ENCODE measurements at regions not wholly inside any gene's neighbourhood (a gene's known extent, or its start where the extent isn't known, plus 50 kb on each side); places are given as distances from the start of the nearest gene placed in this dataset.

GRCh38 chr14:85319998-85320630 is 209.8 kb upstream of the FLRT2 start:
- Mint-ChIP-seq H3K4me3 (no peak overlapping the region), H3K27ac (no peak overlapping the region), H3K4me1 (ENCODE audit: low read depth) (no peaks in the 10 kb centered on the region), H3K27me3 (ENCODE audit: low read depth) (no peaks in the 10 kb centered on the region), H3K9me3 (peaks cover 8 to 10% of the 10 kb centered on the region in 2 donors), H3K36me3 (ENCODE audit: insufficient read depth in 2 of 2) (no peaks in the 10 kb centered on the region)
- DNase-seq (no peak), ATAC-seq (replicated peaks in 1 of 2) (no peak)

DNA sequence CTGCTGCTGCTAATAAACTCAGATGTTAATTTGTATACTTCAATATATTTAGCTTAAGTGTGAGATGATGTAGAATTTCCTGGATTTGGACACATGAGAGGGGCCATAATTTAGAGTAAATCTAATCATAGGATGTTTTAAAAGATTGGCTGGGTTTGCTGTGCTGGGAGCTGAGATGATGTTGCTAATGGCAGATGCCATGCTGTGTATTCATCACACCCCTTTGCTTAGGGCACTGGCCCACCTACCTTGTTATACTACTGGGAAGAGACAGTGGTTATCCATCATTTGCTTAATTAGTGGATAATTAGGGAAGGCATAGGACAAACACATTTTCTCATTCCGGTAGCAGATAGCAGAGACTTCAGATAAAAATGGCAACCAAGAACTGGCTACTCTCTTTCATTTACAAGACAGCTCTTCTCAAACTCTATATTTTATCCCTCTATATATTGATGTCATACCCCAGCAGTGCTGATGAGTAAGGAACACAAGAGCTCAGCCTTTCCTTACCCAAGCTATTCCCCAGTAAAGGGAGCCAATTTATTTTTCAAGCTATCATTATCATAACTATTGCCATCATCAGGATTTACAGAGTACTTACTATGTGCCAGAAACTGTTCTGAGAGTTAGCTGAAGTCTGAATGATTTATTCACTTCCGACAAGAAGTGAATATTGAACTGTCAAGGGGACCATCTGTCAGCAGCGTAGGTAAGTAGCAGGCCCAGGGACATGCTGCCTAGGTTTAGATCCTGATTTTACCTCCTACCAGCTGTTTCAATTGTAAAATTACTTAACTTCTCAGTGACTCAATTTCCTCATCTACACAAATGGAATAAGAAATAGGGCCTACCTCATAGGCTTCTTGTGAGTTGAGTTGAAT is 204.6 kb upstream of the FLRT2 start:
- Mint-ChIP-seq H3K4me1 (ENCODE audit: low read depth) (no peaks in the 10 kb centered on the region), H3K27ac (no peak overlapping the region), H3K27me3 (ENCODE audit: low read depth) (no peaks in the 10 kb centered on the region), H3K9me3 (peaks cover 6 to 8% of the 10 kb centered on the region in 2 donors), H3K4me3 (no peak overlapping the region), H3K36me3 (ENCODE audit: insufficient read depth in 2 of 2) (no peaks in the 10 kb centered on the region)
- DNase-seq (no peak), ATAC-seq (replicated peaks in 1 of 2) (no peak)

DNA sequence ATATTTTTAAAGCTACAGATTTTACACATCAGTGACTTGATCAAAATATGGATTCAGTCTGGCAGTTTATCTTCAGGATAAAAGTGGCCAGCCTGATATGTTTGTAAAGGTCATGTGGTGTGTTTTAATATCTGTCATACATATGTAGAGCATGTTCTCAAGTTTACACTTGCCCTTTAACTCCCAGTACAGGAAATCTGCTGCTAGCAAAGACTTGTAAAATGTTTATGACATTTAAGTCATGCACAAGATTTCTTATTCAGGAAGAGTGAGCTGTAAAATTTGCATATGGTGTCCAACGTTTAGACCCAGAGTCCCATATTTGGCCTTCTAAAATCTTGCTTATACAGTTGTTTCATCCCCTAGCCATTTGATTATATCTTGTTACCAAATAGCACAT is 197.5 kb upstream of the FLRT2 start:
- Mint-ChIP-seq H3K27me3 (ENCODE audit: low read depth) (no peaks in the 10 kb centered on the region), H3K36me3 (ENCODE audit: insufficient read depth in 2 of 2) (no peaks in the 10 kb centered on the region), H3K4me3 (no peak overlapping the region), H3K9me3 (peaks cover 0 to 1% of the 10 kb centered on the region in 2 donors), H3K27ac (no peak overlapping the region), H3K4me1 (ENCODE audit: low read depth) (no peaks in the 10 kb centered on the region)
- ATAC-seq (replicated peaks in 1 of 2) (no peak), DNase-seq (no peak)

GRCh38 chr14:85333313-85333712 is 196.6 kb upstream of the FLRT2 start:
- ATAC-seq (replicated peaks in 1 of 2) (no peak), DNase-seq (no peak)
- Mint-ChIP-seq H3K27ac (no peak overlapping the region), H3K36me3 (ENCODE audit: insufficient read depth in 2 of 2) (no peaks in the 10 kb centered on the region), H3K9me3 (peaks cover 0 to 1% of the 10 kb centered on the region in 2 donors), H3K4me1 (ENCODE audit: low read depth) (no peaks in the 10 kb centered on the region), H3K27me3 (ENCODE audit: low read depth) (no peaks in the 10 kb centered on the region), H3K4me3 (no peak overlapping the region)

DNA sequence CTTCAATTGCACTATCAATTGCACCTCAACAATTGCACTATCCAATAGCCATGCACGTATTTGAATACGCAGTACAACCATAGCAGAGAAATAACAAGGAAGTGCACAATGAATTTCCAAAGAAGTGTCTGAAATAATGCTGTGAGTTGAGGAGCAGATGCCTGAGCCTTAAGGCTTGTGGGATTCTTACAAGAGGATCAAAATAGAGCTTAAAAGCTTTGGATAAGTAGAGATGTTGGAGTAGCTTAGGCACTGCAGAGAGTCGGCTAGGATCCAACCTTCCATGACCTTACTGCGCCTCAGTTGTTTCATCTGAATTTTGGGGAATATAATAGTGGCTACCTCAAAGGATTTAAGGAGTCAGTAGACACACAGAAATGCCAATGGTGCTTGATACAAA is 196.1 kb upstream of the FLRT2 start:
- no peak overlapping the region for H3K27ac Mint-ChIP-seq
- no peak for DNase-seq
- H3K4me1 Mint-ChIP-seq (ENCODE audit: low read depth) = no peaks in the 10 kb centered on the region
- H3K4me3 Mint-ChIP-seq = no peak overlapping the region
- ATAC-seq (replicated peaks in 1 of 2) = no peak
- peaks cover 0 to 1% of the 10 kb centered on the region in 2 donors for H3K9me3 Mint-ChIP-seq
- no peaks in the 10 kb centered on the region for H3K36me3 Mint-ChIP-seq (ENCODE audit: insufficient read depth in 2 of 2)
- no peaks in the 10 kb centered on the region for H3K27me3 Mint-ChIP-seq (ENCODE audit: low read depth)

GRCh38 chr14:85334316-85334715 is 195.6 kb upstream of the FLRT2 start:
- no peak overlapping the region for H3K27ac Mint-ChIP-seq

GRCh38 chr14:85336257-85336656 is 193.7 kb upstream of the FLRT2 start:
- ATAC-seq (replicated peaks in 1 of 2) (no peak), DNase-seq (no peak)
- Mint-ChIP-seq H3K36me3 (ENCODE audit: insufficient read depth in 2 of 2) (no peaks in the 10 kb centered on the region), H3K27ac (no peak overlapping the region), H3K4me3 (no peak overlapping the region), H3K4me1 (ENCODE audit: low read depth) (no peaks in the 10 kb centered on the region), H3K27me3 (ENCODE audit: low read depth) (no peaks in the 10 kb centered on the region), H3K9me3 (peaks cover 0 to 1% of the 10 kb centered on the region in 2 donors)

More at GRCh38 chr14:85334316-85334715, 195.6 kb upstream of the FLRT2 start:
- Mint-ChIP-seq H3K4me3 (no peak overlapping the region), H3K27me3 (ENCODE audit: low read depth) (no peaks in the 10 kb centered on the region), H3K4me1 (ENCODE audit: low read depth) (no peaks in the 10 kb centered on the region), H3K9me3 (peaks cover 0 to 1% of the 10 kb centered on the region in 2 donors), H3K36me3 (ENCODE audit: insufficient read depth in 2 of 2) (no peaks in the 10 kb centered on the region)
- no peak for ATAC-seq (replicated peaks in 1 of 2)
- no peak for DNase-seq

DNA sequence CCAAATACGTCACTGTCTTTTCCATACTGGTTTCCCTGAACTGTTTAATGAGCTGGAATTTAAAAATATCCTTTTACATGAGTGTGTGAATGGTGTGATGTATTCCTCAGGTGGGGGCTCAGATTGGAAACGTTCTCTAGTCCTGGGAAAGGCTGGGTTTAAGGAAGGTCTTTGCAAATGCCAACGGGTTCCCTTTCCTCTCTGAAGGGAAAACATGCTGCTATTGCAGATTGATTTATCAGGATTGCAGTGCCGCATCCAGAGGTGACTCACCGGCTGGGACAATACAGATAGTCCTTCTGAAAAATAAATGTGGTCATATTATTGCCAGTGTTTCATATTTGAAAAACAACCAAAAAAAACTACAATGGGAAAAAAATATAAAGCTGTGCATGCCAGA is 193.1 kb upstream of the FLRT2 start:
- ATAC-seq (replicated peaks in 1 of 2) = no peak
- no peaks in the 10 kb centered on the region for H3K27me3 Mint-ChIP-seq (ENCODE audit: low read depth)
- no peaks in the 10 kb centered on the region for H3K4me1 Mint-ChIP-seq (ENCODE audit: low read depth)
- no peaks in the 10 kb centered on the region for H3K36me3 Mint-ChIP-seq (ENCODE audit: insufficient read depth in 2 of 2)
- H3K27ac Mint-ChIP-seq = no peak overlapping the region
- H3K4me3 Mint-ChIP-seq = no peak overlapping the region
- H3K9me3 Mint-ChIP-seq = peaks cover 0 to 1% of the 10 kb centered on the region in 2 donors
- DNase-seq = no peak

DNA sequence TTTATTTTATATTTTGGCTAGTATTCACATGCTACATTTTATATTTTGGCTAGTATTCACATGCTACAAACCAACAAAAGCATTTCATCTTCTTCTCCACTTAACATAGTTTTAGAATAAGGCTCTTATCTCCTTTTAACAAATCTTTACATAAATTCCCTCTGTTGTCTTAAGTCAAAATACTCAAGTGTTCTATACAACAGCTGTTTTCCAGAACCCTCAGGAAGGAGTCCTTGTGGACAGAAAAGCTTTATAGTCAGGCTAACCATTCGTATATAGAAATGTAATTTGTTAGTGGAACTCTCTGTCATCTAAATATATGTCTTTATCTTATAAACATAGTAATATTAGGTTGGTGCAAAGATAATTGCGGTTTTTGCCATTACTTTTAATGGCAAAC is 191.0 kb upstream of the FLRT2 start:
- H3K4me3 Mint-ChIP-seq = no peak overlapping the region
- H3K27ac Mint-ChIP-seq = no peak overlapping the region
- peaks cover 1 to 4% of the 10 kb centered on the region in 2 donors for H3K9me3 Mint-ChIP-seq
- DNase-seq = no peak
- H3K4me1 Mint-ChIP-seq (ENCODE audit: low read depth) = no peaks in the 10 kb centered on the region
- no peaks in the 10 kb centered on the region for H3K27me3 Mint-ChIP-seq (ENCODE audit: low read depth)
- no peaks in the 10 kb centered on the region for H3K36me3 Mint-ChIP-seq (ENCODE audit: insufficient read depth in 2 of 2)
- no peak for ATAC-seq (replicated peaks in 1 of 2)

- no peak overlapping the region for H3K27ac Mint-ChIP-seq
- DNase-seq (no peak), ATAC-seq (replicated peaks in 1 of 2) (no peak)
- no peaks in the 10 kb centered on the region for H3K4me1 Mint-ChIP-seq (ENCODE audit: low read depth)
- peaks cover 1 to 7% of the 10 kb centered on the region in 2 donors for H3K9me3 Mint-ChIP-seq
- H3K27me3 Mint-ChIP-seq (ENCODE audit: low read depth) = no peaks in the 10 kb centered on the region
- no peak overlapping the region for H3K4me3 Mint-ChIP-seq
- H3K36me3 Mint-ChIP-seq (ENCODE audit: insufficient read depth in 2 of 2) = no peaks in the 10 kb centered on the region
Observed at GRCh38 chr14:85342858-85343607, 186.9 kb upstream of the FLRT2 start.

GRCh38 chr14:85344171-85344570 is 185.8 kb upstream of the FLRT2 start:
- Mint-ChIP-seq H3K4me3 (no peak overlapping the region), H3K9me3 (peaks cover 1 to 7% of the 10 kb centered on the region in 2 donors), H3K27ac (no peak overlapping the region), H3K27me3 (ENCODE audit: low read depth) (no peaks in the 10 kb centered on the region), H3K4me1 (ENCODE audit: low read depth) (no peaks in the 10 kb centered on the region), H3K36me3 (ENCODE audit: insufficient read depth in 2 of 2) (no peaks in the 10 kb centered on the region)
- no peak for DNase-seq
- no peak for ATAC-seq (replicated peaks in 1 of 2)

DNA sequence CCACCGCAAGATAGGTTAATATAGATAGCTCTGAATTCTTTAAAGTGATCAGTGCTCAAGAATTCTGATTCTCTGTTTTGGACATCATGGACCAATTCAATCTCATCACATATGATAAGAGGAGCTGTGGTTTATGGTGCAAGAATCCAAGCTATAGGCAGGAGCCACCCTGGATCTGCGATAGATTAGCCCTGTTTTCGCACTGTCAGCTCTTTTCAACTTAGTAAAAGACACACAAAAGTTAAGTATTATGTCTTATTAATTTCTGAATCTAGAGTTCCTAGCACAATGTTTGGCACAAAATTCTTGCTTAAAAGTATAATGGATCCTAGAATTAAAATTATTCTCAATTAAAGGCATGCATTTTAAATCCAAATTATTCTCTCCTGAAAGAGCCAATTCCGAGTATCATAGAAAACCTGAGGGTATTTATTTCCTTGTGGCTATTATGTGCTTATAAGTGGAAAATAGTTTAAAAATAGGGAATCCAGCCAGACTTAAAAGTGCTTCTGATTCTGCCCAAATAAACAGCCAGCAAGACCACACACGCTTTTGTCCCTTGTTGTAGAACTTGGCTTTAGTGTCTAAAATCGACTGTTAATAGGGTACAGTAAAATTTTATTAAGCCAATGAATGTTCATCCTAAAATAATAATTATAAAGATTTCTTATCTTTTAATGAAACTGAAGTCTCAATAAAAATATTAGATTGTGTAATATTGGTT is 184.9 kb upstream of the FLRT2 start:
- DNase-seq = no peak
- Mint-ChIP-seq H3K4me3 (no peak overlapping the region), H3K4me1 (ENCODE audit: low read depth) (no peaks in the 10 kb centered on the region), H3K36me3 (ENCODE audit: insufficient read depth in 2 of 2) (no peaks in the 10 kb centered on the region), H3K27ac (no peak overlapping the region), H3K9me3 (peaks cover 1 to 7% of the 10 kb centered on the region in 2 donors), H3K27me3 (ENCODE audit: low read depth) (no peaks in the 10 kb centered on the region)
- no peak for ATAC-seq (replicated peaks in 1 of 2)

DNA sequence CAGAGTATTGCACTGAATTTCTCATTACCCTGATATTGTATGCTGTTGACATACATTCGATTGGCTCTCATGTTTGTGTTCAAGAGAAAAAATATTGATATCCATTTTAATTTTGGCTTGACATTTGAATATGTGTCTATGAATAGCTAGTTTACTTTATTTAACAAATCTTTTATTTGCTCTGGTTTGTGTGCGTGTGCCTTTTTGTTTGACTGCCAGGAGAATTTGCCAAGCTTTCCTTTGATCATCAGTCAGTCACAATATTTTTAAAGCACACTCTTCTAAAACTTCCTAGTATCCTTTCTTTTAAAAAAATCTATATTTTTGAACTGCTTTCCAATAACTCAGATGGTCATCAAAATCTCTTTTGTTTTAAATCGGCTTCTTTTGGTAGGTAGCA is 179.3 kb upstream of the FLRT2 start:
- Mint-ChIP-seq H3K9me3 (peaks cover 2 to 13% of the 10 kb centered on the region in 2 donors), H3K27me3 (ENCODE audit: low read depth) (no peaks in the 10 kb centered on the region), H3K4me3 (no peak overlapping the region), H3K36me3 (ENCODE audit: insufficient read depth in 2 of 2) (peaks cover 0 to 3% of the 10 kb centered on the region in 2 donors), H3K27ac (no peak overlapping the region), H3K4me1 (ENCODE audit: low read depth) (no peaks in the 10 kb centered on the region)
- ATAC-seq (replicated peaks in 1 of 2) (no peak), DNase-seq (no peak)

All from activated T-cell treated with anti-CD3 and anti-CD28 coated beads, Interleukin-2, amount 50 U/mL, for 72 hours (primary cell).